Activated CD8-positive, alpha-beta T cell treated with anti-CD3 and anti-CD28 coated beads for 36 hours (primary cell): ENCODE measurements at regions not wholly inside any gene's neighbourhood (a gene's known extent, or its start where the extent isn't known, plus 50 kb on each side); places are given as distances from the start of the nearest gene placed in this dataset.

Experiments
- ATAC-seq: fragments of 200-7000 bp; cut with Tn5 transposase; one replicate; pipeline ENCODE4 v1.10.0; 2021; ENCODE audit warnings: mild to moderate bottlenecking, moderate library complexity
- CTCF ChIA-PET: fragments of 350-600 bp; sonication (Branson Sonifier 250); formaldehyde crosslinking; loops from one replicate; lab custom pipeline; 2021; ENCODE audit warnings: antibody characterized with exemption; lab: Charles Lee
- POLR2A ChIA-PET: fragments of 350-600 bp; sonication (Branson Sonifier 250); formaldehyde crosslinking; loops from one replicate; lab custom pipeline; 2021; ENCODE audit warnings: antibody characterized with exemption; lab: Charles Lee
- DNase-seq: peaks from one replicate; pipeline ENCODE4 v3.0.0-alpha.2; 2020
- H3K27ac Mint-ChIP-seq: one replicate; pipeline ENCODE4 v1.8.0; 2021; ENCODE audit warnings: mild to moderate bottlenecking, mixed read lengths
- H3K27me3 Mint-ChIP-seq: one replicate; pipeline ENCODE4 v1.8.0; 2021; ENCODE audit warnings: mixed read lengths
- H3K36me3 Mint-ChIP-seq: one replicate; pipeline ENCODE4 v1.8.0; 2021; ENCODE audit warnings: low read depth, mixed read lengths
- H3K4me1 Mint-ChIP-seq: one replicate; pipeline ENCODE4 v1.8.0; 2021; ENCODE audit warnings: low read depth, mixed read lengths
- H3K4me3 Mint-ChIP-seq: one replicate; pipeline ENCODE4 v1.8.0; 2021; ENCODE audit warnings: mild to moderate bottlenecking, moderate library complexity, mixed read lengths
- H3K9me3 Mint-ChIP-seq: one replicate; pipeline ENCODE4 v1.8.0; 2021; ENCODE audit warnings: mixed read lengths
- CTCF ChIP-seq: fragments of 200-600 bp; IDR thresholded peaks from one replicate; pipeline ENCODE4 v1.8.0; 2022; ENCODE audit warnings: antibody characterized with exemption, mild to moderate bottlenecking
- intact Hi-C: fragments of 100-400 bp; cut with micrococcal nuclease; formaldehyde crosslinking; loops from one replicate; pipeline ENCODE4 v1.10.0; 2022

- DNase-seq (peak; percentile 44), ATAC-seq (peak; percentile 74)
- intact Hi-C loops: no loop called here
- POLR2A ChIA-PET: interaction anchor here (0.6 kb wide), 1 partner anchor 309 kb away, joined by 3 read pairs; no protein-coding TSS in a partner anchor
- H3K27ac Mint-ChIP-seq: no peak overlapping the region
- no peaks in the 10 kb centered on the region for H3K9me3 Mint-ChIP-seq
- H3K27me3 Mint-ChIP-seq: no peaks in the 10 kb centered on the region
- H3K36me3 Mint-ChIP-seq: no peaks in the 10 kb centered on the region
- H3K4me3 Mint-ChIP-seq: no peak overlapping the region
- peaks cover 20% of the 10 kb centered on the region for H3K4me1 Mint-ChIP-seq
- no peak for TF ChIP-seq CTCF
- CTCF ChIA-PET: interaction anchor here (0.9 to 1.8 kb wide), 3 partner anchors 14 to 204 kb away, joined by 3 to 7 read pairs (median 3); partner anchors contain the start of gene BBS10
Observed at GRCh38 chr12:76143343-76144244, 59.1 kb upstream of the NAP1L1 start.

- no peak overlapping the region for H3K27ac Mint-ChIP-seq
- no peaks in the 10 kb centered on the region for H3K36me3 Mint-ChIP-seq
- DNase-seq: no peak
- CTCF ChIA-PET: interaction anchor here (0.8 to 1.1 kb wide), 2 partner anchors 16 to 32 kb away, joined by 3 read pairs; no protein-coding TSS in a partner anchor
- no peaks in the 10 kb centered on the region for H3K9me3 Mint-ChIP-seq
- no peak for ATAC-seq
- H3K4me1 Mint-ChIP-seq: peaks cover 20% of the 10 kb centered on the region
- POLR2A ChIA-PET: no interaction called here
- intact Hi-C loops: no loop called here
- H3K27me3 Mint-ChIP-seq: peaks cover 4% of the 10 kb centered on the region
- no peak overlapping the region for H3K4me3 Mint-ChIP-seq
- no peak for TF ChIP-seq CTCF
Observed at GRCh38 chr12:76142305-76142704, 57.8 kb upstream of the NAP1L1 start.

GRCh38 chr12:76138656-76139055, 54.2 kb upstream of the NAP1L1 start:
- no peak for DNase-seq
- intact Hi-C loops: no loop called here
- CTCF ChIA-PET: no interaction called here
- no peaks in the 10 kb centered on the region for H3K36me3 Mint-ChIP-seq
- no peaks in the 10 kb centered on the region for H3K9me3 Mint-ChIP-seq
- H3K27me3 Mint-ChIP-seq: peaks cover 11% of the 10 kb centered on the region
- TF ChIP-seq CTCF: no peak
- ATAC-seq: no peak
- peaks cover 10% of the 10 kb centered on the region for H3K4me1 Mint-ChIP-seq
- no peak overlapping the region for H3K4me3 Mint-ChIP-seq
- POLR2A ChIA-PET: no interaction called here
- H3K27ac Mint-ChIP-seq: no peak overlapping the region

- H3K4me1 Mint-ChIP-seq: peaks cover 2% of the 10 kb centered on the region
- no peak overlapping the region for H3K4me3 Mint-ChIP-seq
- TF ChIP-seq CTCF: no peak
- no peaks in the 10 kb centered on the region for H3K36me3 Mint-ChIP-seq
- H3K9me3 Mint-ChIP-seq: no peaks in the 10 kb centered on the region
- DNase-seq: no peak
- no peak overlapping the region for H3K27ac Mint-ChIP-seq
- intact Hi-C loops: no loop called here
- ChIA-PET CTCF (no interaction called here), POLR2A (no interaction called here)
- peaks cover 11% of the 10 kb centered on the region for H3K27me3 Mint-ChIP-seq
- ATAC-seq: no peak
Observed at GRCh38 chr12:76137606-76138005, 53.1 kb upstream of the NAP1L1 start.

GRCh38 chr12:76135456-76135855, 51.0 kb upstream of the NAP1L1 start:
- no peak overlapping the region for H3K4me3 Mint-ChIP-seq
- peaks cover 11% of the 10 kb centered on the region for H3K27me3 Mint-ChIP-seq
- POLR2A ChIA-PET: interaction anchor here (0.6 to 0.9 kb wide), 2 partner anchors 23 to 418 kb away, joined by 3 to 4 read pairs; no protein-coding TSS in a partner anchor
- no peak overlapping the region for H3K27ac Mint-ChIP-seq
- intact Hi-C loops: no loop called here
- ATAC-seq: no peak
- H3K9me3 Mint-ChIP-seq: no peaks in the 10 kb centered on the region
- DNase-seq: no peak
- no peaks in the 10 kb centered on the region for H3K36me3 Mint-ChIP-seq
- TF ChIP-seq CTCF: no peak
- CTCF ChIA-PET: interaction anchor here (0.6 kb wide), 1 partner anchor 330 kb away, joined by 3 read pairs; no protein-coding TSS in a partner anchor
- no peaks in the 10 kb centered on the region for H3K4me1 Mint-ChIP-seq
